ENCODE measurements at regions not wholly inside any gene's neighbourhood (a gene's known extent, or its start where the extent isn't known, plus 50 kb on each side); places are given as distances from the start of the nearest gene placed in this dataset.

- TF ChIP-seq, protein P1, sequence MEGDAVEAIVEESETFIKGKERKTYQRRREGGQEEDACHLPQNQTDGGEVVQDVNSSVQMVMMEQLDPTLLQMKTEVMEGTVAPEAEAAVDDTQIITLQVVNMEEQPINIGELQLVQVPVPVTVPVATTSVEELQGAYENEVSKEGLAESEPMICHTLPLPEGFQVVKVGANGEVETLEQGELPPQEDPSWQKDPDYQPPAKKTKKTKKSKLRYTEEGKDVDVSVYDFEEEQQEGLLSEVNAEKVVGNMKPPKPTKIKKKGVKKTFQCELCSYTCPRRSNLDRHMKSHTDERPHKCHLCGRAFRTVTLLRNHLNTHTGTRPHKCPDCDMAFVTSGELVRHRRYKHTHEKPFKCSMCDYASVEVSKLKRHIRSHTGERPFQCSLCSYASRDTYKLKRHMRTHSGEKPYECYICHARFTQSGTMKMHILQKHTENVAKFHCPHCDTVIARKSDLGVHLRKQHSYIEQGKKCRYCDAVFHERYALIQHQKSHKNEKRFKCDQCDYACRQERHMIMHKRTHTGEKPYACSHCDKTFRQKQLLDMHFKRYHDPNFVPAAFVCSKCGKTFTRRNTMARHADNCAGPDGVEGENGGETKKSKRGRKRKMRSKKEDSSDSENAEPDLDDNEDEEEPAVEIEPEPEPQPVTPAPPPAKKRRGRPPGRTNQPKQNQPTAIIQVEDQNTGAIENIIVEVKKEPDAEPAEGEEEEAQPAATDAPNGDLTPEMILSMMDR (IDR thresholded peaks at IDR 0.05; ENCODE audit: low read depth, low read length, poor library complexity, severe bottlenecking), result no peak
- TF ChIP-seq EZH2phosphoT487 (IDR thresholded peaks at IDR 0.05; ENCODE audit: borderline replicate concordance, low read length), result no peak
These were observed 116.3 kb upstream of the PNPLA4 start for GRCh38 chrX:8043546-8043945.
